ENCODE measurements at regions not wholly inside any gene's neighbourhood (a gene's known extent, or its start where the extent isn't known, plus 50 kb on each side); places are given as distances from the start of the nearest gene placed in this dataset.
"Not testable (repeated sequence)": the region's sequence is repeated elsewhere in the genome, so short reads cannot be mapped to it uniquely, and the experiment has no call there.

- H3K9me3 Mint-ChIP-seq: peaks cover 2% of the 10 kb centered on the region
Measured at GRCh38 chr6:115060581-115060980, 717.8 kb upstream of the HS3ST5 start.

GRCh38 chr6:115058414-115059211 is 715.8 kb upstream of the HS3ST5 start:
- H3K4me3 Mint-ChIP-seq: no peak overlapping the region
- ATAC-seq (ENCODE audit: low read depth): no peak
- no peaks in the 10 kb centered on the region for H3K27me3 Mint-ChIP-seq
- no peaks in the 10 kb centered on the region for H3K4me1 Mint-ChIP-seq
- ChIA-PET CTCF (no interaction called here), POLR2A (no interaction called here)
- no peak overlapping the region for H3K27ac Mint-ChIP-seq
- peaks cover 2% of the 10 kb centered on the region for H3K9me3 Mint-ChIP-seq
- intact Hi-C loops (cut with micrococcal nuclease): no loop called here
- no peaks in the 10 kb centered on the region for H3K36me3 Mint-ChIP-seq (ENCODE audit: low read depth)
- TF ChIP-seq CTCF (IDR thresholded peaks at IDR 0.05): no peak
- DNase-seq: no peak

More at GRCh38 chr6:115060581-115060980, 717.8 kb upstream of the HS3ST5 start:
- CTCF ChIA-PET: no interaction called here
- no peak for DNase-seq
- POLR2A ChIA-PET: no interaction called here
- intact Hi-C loops (cut with micrococcal nuclease): no loop called here
- Mint-ChIP-seq H3K4me1 (no peaks in the 10 kb centered on the region), H3K27ac (no peak overlapping the region), H3K27me3 (no peaks in the 10 kb centered on the region), H3K36me3 (ENCODE audit: low read depth) (no peaks in the 10 kb centered on the region), H3K4me3 (no peak overlapping the region)
- ATAC-seq (ENCODE audit: low read depth): no peak
- TF ChIP-seq CTCF (IDR thresholded peaks at IDR 0.05): no peak

GRCh38 chr6:115055579-115055978 is 712.8 kb upstream of the HS3ST5 start:
- POLR2A ChIA-PET: no interaction called here

GRCh38 chr6:115054242-115054641 is 711.4 kb upstream of the HS3ST5 start:
- H3K36me3 Mint-ChIP-seq (ENCODE audit: low read depth); ATAC-seq (ENCODE audit: low read depth); H3K4me1 Mint-ChIP-seq; POLR2A ChIA-PET; H3K27ac Mint-ChIP-seq; H3K4me3 Mint-ChIP-seq; H3K27me3 Mint-ChIP-seq; intact Hi-C loops (cut with micrococcal nuclease); H3K9me3 Mint-ChIP-seq; DNase-seq; CTCF ChIA-PET: not testable (repeated sequence)

More at GRCh38 chr6:115055579-115055978, 712.8 kb upstream of the HS3ST5 start:
- Mint-ChIP-seq H3K27ac (no peak overlapping the region), H3K4me3 (no peak overlapping the region), H3K36me3 (ENCODE audit: low read depth) (no peaks in the 10 kb centered on the region), H3K27me3 (no peaks in the 10 kb centered on the region), H3K9me3 (peaks cover 2% of the 10 kb centered on the region), H3K4me1 (no peaks in the 10 kb centered on the region)
- no peak for DNase-seq
- CTCF ChIA-PET: no interaction called here
- intact Hi-C loops (cut with micrococcal nuclease): no loop called here
- ATAC-seq (ENCODE audit: low read depth): no peak
- no peak for TF ChIP-seq CTCF (IDR thresholded peaks at IDR 0.05)

- H3K36me3 Mint-ChIP-seq (ENCODE audit: low read depth): no peaks in the 10 kb centered on the region
- CTCF ChIA-PET: no interaction called here
- no peak for ATAC-seq (ENCODE audit: low read depth)
- no peak overlapping the region for H3K27ac Mint-ChIP-seq
- H3K4me1 Mint-ChIP-seq: no peaks in the 10 kb centered on the region
- H3K9me3 Mint-ChIP-seq: peaks cover 4% of the 10 kb centered on the region
- DNase-seq: no peak
- POLR2A ChIA-PET: no interaction called here
- no peak overlapping the region for H3K4me3 Mint-ChIP-seq
- TF ChIP-seq CTCF (IDR thresholded peaks at IDR 0.05): no peak
- intact Hi-C loops (cut with micrococcal nuclease): no loop called here
- H3K27me3 Mint-ChIP-seq: no peaks in the 10 kb centered on the region
Measured at GRCh38 chr6:115053169-115053860, 710.5 kb upstream of the HS3ST5 start.
